H9 (cell line): ENCODE measurements at regions not wholly inside any gene's neighbourhood (a gene's known extent, or its start where the extent isn't known, plus 50 kb on each side); places are given as distances from the start of the nearest gene placed in this dataset.

Experiments
- DNase-seq: peaks from one replicate; pipeline ENCODE4 v3.0.0-alpha.2; 2017
- H2AFZ ChIP-seq: one replicate; pipeline ENCODE4 v1.6.1; 2013; ENCODE audit warnings: mild to moderate bottlenecking, low read length, control low read depth, moderate library complexity
- H2AK5ac ChIP-seq: 2 replicates; pipeline ENCODE4 v1.6.1; 2013; ENCODE audit warnings: low read length, control low read depth, mixed read lengths; ENCODE audit not compliant: insufficient read length
- H2BK120ac ChIP-seq: one replicate; pipeline ENCODE4 v1.6.1; 2013; ENCODE audit warnings: low read depth, mild to moderate bottlenecking, low read length, control low read depth, inconsistent platforms; ENCODE audit not compliant: poor library complexity, severe bottlenecking
- H2BK12ac ChIP-seq: 2 replicates; pipeline ENCODE4 v1.6.1; 2013; ENCODE audit warnings: low read length, control low read depth, mixed read lengths, low read depth; ENCODE audit not compliant: insufficient read length
- H2BK15ac ChIP-seq: 2 replicates; pipeline ENCODE4 v1.6.1; 2013; ENCODE audit warnings: low read depth, low read length, control low read depth
- H2BK20ac ChIP-seq: one replicate; pipeline ENCODE4 v1.6.1; 2013; ENCODE audit warnings: low read depth, mild to moderate bottlenecking, low read length, control low read depth, inconsistent platforms; ENCODE audit not compliant: poor library complexity, severe bottlenecking
- H2BK5ac ChIP-seq: 2 replicates; pipeline ENCODE4 v1.6.1; 2013; ENCODE audit warnings: low read length, control low read depth, mixed read lengths; ENCODE audit not compliant: insufficient read length
- H3K14ac ChIP-seq: 2 replicates; pipeline ENCODE4 v1.6.1; 2013; ENCODE audit warnings: low read length, control low read depth; ENCODE audit not compliant: insufficient read depth
- H3K18ac ChIP-seq: 2 replicates; pipeline ENCODE4 v1.6.1; 2013; ENCODE audit warnings: low read depth, mild to moderate bottlenecking, mixed read lengths, low read length, control low read depth; ENCODE audit not compliant: insufficient read length
- H3K23ac ChIP-seq: 2 replicates; pipeline ENCODE4 v1.6.1; 2013; ENCODE audit warnings: low read length, control low read depth, mixed read lengths, low read depth; ENCODE audit not compliant: insufficient read length
- H3K23me2 ChIP-seq: 2 replicates; pipeline ENCODE4 v1.6.1; 2013; ENCODE audit warnings: low read depth, mild to moderate bottlenecking, mixed read lengths, low read length, control low read depth; ENCODE audit not compliant: insufficient read length, poor library complexity, severe bottlenecking
- H3K27ac ChIP-seq: 2 replicates; pipeline ENCODE4 v1.5.1; 2013; ENCODE audit warnings: low read length, control low read depth, mixed read lengths, low read depth; ENCODE audit not compliant: insufficient read length
- H3K27me3 ChIP-seq: 2 replicates; pipeline ENCODE4 v1.6.1; 2013; ENCODE audit warnings: low read length, control low read depth, inconsistent platforms; ENCODE audit not compliant: insufficient read depth
- H3K4ac ChIP-seq: 2 replicates; pipeline ENCODE4 v1.6.1; 2013; ENCODE audit warnings: low read depth, mild to moderate bottlenecking, control low read depth, inconsistent platforms, low read length, moderate library complexity
- H3K4me1 ChIP-seq: 2 replicates; pipeline ENCODE4 v1.6.1; 2013; ENCODE audit warnings: low read length, control low read depth, inconsistent platforms; ENCODE audit not compliant: insufficient read depth
- H3K4me2 ChIP-seq: 2 replicates; pipeline ENCODE4 v1.6.1; 2013; ENCODE audit warnings: low read length, control low read depth, mixed read lengths; ENCODE audit not compliant: insufficient read length, insufficient read depth
- H3K56ac ChIP-seq: 2 replicates; pipeline ENCODE4 v1.6.1; 2013; ENCODE audit warnings: low read depth, mild to moderate bottlenecking, mixed read lengths, low read length, control low read depth; ENCODE audit not compliant: insufficient read length
- H3K79me1 ChIP-seq: 2 replicates; pipeline ENCODE4 v1.6.1; 2013; ENCODE audit warnings: low read depth, mild to moderate bottlenecking, moderate library complexity, low read length, control low read depth, inconsistent platforms; ENCODE audit not compliant: insufficient read depth, poor library complexity, severe bottlenecking
- H3K79me2 ChIP-seq: 2 replicates; pipeline ENCODE4 v1.6.1; 2013; ENCODE audit warnings: low read length, control low read depth, inconsistent platforms; ENCODE audit not compliant: insufficient read depth
- H3K9ac ChIP-seq: 2 replicates; pipeline ENCODE4 v1.6.1; 2013; ENCODE audit warnings: low read length, control low read depth, mixed read lengths; ENCODE audit not compliant: insufficient read length; ENCODE audit errors: extremely low read depth
- H3K9me3 ChIP-seq: one replicate; pipeline ENCODE4 v1.6.1; 2013; ENCODE audit warnings: low read depth, low read length, inconsistent platforms; ENCODE audit not compliant: control insufficient read depth
- H3T11ph ChIP-seq: one replicate; pipeline ENCODE4 v1.6.1; 2013; ENCODE audit warnings: mild to moderate bottlenecking, low read length, control low read depth, inconsistent platforms
- H4K20me1 ChIP-seq: one replicate; pipeline ENCODE4 v1.6.1; 2013; ENCODE audit not compliant: control insufficient read depth, insufficient read length, insufficient read depth
- H4K5ac ChIP-seq: 2 replicates; pipeline ENCODE4 v1.6.1; 2013; ENCODE audit warnings: low read depth, mild to moderate bottlenecking, mixed read lengths, low read length, control low read depth; ENCODE audit not compliant: insufficient read length
- H4K8ac ChIP-seq: replicated peaks from 2 replicates; pipeline ENCODE4 v1.6.1; 2013; ENCODE audit warnings: low read length, control low read depth, mixed read lengths, low read depth; ENCODE audit not compliant: insufficient read length
- H4K91ac ChIP-seq: 2 replicates; pipeline ENCODE4 v1.6.1; 2013; ENCODE audit warnings: low read depth, mild to moderate bottlenecking, moderate library complexity, mixed read lengths, low read length, control low read depth; ENCODE audit not compliant: insufficient read length
- H3K27ac Mint-ChIP-seq, 3 experiments: 2 replicates in 2 of 3; 3 replicates in 1 of 3; pipeline ENCODE4 v1.8.0; 2020 to 2021; ENCODE audit warnings: mixed read lengths in 3 of 3, mild to moderate bottlenecking in 1 of 3, moderate library complexity in 1 of 3
- H3K27me3 Mint-ChIP-seq: 2 replicates; pipeline ENCODE4 v1.8.0; 2021; ENCODE audit warnings: low read depth, mild to moderate bottlenecking, moderate library complexity, mixed read lengths
- H3K36me3 Mint-ChIP-seq, 3 experiments: 2 replicates in 2 of 3; 3 replicates in 1 of 3; pipeline ENCODE4 v1.8.0; 2020 to 2021; ENCODE audit warnings: low read depth in 3 of 3, mixed read lengths in 3 of 3; ENCODE audit not compliant: insufficient read depth in 1 of 3
- H3K4me1 Mint-ChIP-seq, 2 experiments: 2 replicates each; pipeline ENCODE4 v1.8.0; 2020; ENCODE audit warnings: mixed read lengths in 2 of 2
- H3K4me3 Mint-ChIP-seq, 2 experiments: 2 replicates in 1 of 2; 3 replicates in 1 of 2; pipeline ENCODE4 v1.8.0; 2020 to 2021; ENCODE audit warnings: mild to moderate bottlenecking in 2 of 2, mixed read lengths in 2 of 2, moderate library complexity in 1 of 2
- H3K9me3 Mint-ChIP-seq, 2 experiments: 2 replicates in 1 of 2; 3 replicates in 1 of 2; pipeline ENCODE4 v1.8.0; 2020; ENCODE audit warnings: mild to moderate bottlenecking in 2 of 2, mixed read lengths in 2 of 2, moderate library complexity in 1 of 2
- WGBS: extraction: QIAGEN DNeasy Blood & Tissue Kit; methylation state at CpG from one replicate; pipeline ENCODE4 v1.1.7; 2013; ENCODE audit warnings: missing lambda C conversion rate, low lambda C conversion rate, mixed read lengths; ENCODE audit not compliant: insufficient read length; ENCODE audit errors: extremely low coverage; 5-methylcytosine and 5-hydroxymethylcytosine counted together
- TF ChIP-seq, protein P1 (sequence below): fragments of 200-600 bp; sonication (generic); conservative IDR thresholded peaks from 3 replicates; pipeline ENCODE4 v1.8.0; 2021; ENCODE audit warnings: antibody characterized with exemption, mild to moderate bottlenecking

- H4K8ac ChIP-seq, result no peak overlapping the region
- peaks cover 14% of the 10 kb centered on the region; the same call in 1 of the 2 replicates for H3K4me1 ChIP-seq
- no peak overlapping the region for H3K18ac ChIP-seq
- Mint-ChIP-seq H3K27ac (no peak overlapping the region; a peak in 1 of 7 replicates), H3K4me3 (no peak overlapping the region), H3K9me3 (no peaks in the 10 kb centered on the region), H3K4me1 (peaks cover 27 to 32% of the 10 kb centered on the region in 2 experiments), H3K36me3 (no peaks in the 10 kb centered on the region; a peak in 1 of 7 replicates), H3K27me3 (peaks cover 24% of the 10 kb centered on the region)
- no peak for DNase-seq
- no peak overlapping the region for H2AFZ ChIP-seq
- no peak overlapping the region for H2AK5ac ChIP-seq
- H3K27me3 ChIP-seq, result no peaks in the 10 kb centered on the region
- no peaks in the 10 kb centered on the region for H3K9me3 ChIP-seq
- no peak overlapping the region for H4K5ac ChIP-seq
- no CpG with 5 or more reads among the region's 3 CpGs for WGBS
- no peaks in the 10 kb centered on the region for H4K20me1 ChIP-seq
- no peak overlapping the region for H4K91ac ChIP-seq
- no peaks in the 10 kb centered on the region for H3K23me2 ChIP-seq
- H2BK5ac ChIP-seq, result no peak overlapping the region
- H3K4ac ChIP-seq, result no peak overlapping the region
- H3T11ph ChIP-seq, result no peak overlapping the region
- no peak overlapping the region for H3K4me2 ChIP-seq
- TF ChIP-seq, protein P1, sequence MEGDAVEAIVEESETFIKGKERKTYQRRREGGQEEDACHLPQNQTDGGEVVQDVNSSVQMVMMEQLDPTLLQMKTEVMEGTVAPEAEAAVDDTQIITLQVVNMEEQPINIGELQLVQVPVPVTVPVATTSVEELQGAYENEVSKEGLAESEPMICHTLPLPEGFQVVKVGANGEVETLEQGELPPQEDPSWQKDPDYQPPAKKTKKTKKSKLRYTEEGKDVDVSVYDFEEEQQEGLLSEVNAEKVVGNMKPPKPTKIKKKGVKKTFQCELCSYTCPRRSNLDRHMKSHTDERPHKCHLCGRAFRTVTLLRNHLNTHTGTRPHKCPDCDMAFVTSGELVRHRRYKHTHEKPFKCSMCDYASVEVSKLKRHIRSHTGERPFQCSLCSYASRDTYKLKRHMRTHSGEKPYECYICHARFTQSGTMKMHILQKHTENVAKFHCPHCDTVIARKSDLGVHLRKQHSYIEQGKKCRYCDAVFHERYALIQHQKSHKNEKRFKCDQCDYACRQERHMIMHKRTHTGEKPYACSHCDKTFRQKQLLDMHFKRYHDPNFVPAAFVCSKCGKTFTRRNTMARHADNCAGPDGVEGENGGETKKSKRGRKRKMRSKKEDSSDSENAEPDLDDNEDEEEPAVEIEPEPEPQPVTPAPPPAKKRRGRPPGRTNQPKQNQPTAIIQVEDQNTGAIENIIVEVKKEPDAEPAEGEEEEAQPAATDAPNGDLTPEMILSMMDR, result no peak
- H3K79me2 ChIP-seq, result no peaks in the 10 kb centered on the region
- H2BK20ac ChIP-seq, result no peak overlapping the region
- no peak overlapping the region for H3K14ac ChIP-seq
- no peak overlapping the region for H3K56ac ChIP-seq
- no peaks in the 10 kb centered on the region for H3K79me1 ChIP-seq
- H3K23ac ChIP-seq, result no peak overlapping the region
- no peak overlapping the region for H3K9ac ChIP-seq
- H3K27ac ChIP-seq, result no peak overlapping the region
- no peak overlapping the region for H2BK12ac ChIP-seq
- no peak overlapping the region for H2BK15ac ChIP-seq
- no peak overlapping the region for H2BK120ac ChIP-seq
Measured at GRCh38 chr6:40917603-40918002, 121.4 kb downstream of the UNC5CL start.
